H1 (cell line): ENCODE measurements at regions not wholly inside any gene's neighbourhood (a gene's known extent, or its start where the extent isn't known, plus 50 kb on each side); places are given as distances from the start of the nearest gene placed in this dataset.

Experiments
- RXRA ChIP-seq: IDR thresholded peaks from 2 replicates; pipeline ENCODE4 v1.6.1; 2011; ENCODE audit warnings: low read depth, mild to moderate bottlenecking, low read length, moderate library complexity; ENCODE audit not compliant: insufficient read depth
- SP2 ChIP-seq: IDR thresholded peaks from 2 replicates; pipeline ENCODE4 v1.6.1; 2012; ENCODE audit warnings: mild to moderate bottlenecking, low read length, inconsistent platforms

DNA sequence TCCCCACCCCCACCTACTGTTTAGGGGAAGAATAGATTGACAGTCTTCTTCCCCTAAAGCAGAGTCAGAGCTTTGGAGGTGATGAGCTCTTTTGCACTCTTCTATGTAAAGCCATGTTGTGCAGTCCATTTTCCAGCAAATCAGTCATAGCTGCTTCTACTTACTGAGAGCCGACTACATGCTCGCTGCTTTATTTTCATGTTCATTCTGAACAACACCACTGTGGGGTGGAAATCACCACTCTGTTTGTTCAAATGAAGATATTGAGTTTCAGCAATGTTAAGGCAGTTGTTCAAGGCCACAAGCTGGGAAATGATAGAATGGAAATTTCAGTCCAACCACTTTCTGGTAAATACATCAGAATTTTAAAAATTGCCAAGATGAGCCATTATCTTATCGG lies 88.3 kb downstream of the INSIG2 start (continued):
- TF ChIP-seq SP2 (no peak), RXRA (no peak)
